Neural crest cell (in vitro differentiated cells): ENCODE measurements at regions not wholly inside any gene's neighbourhood (a gene's known extent, or its start where the extent isn't known, plus 50 kb on each side); places are given as distances from the start of the nearest gene placed in this dataset.

Source experiments
- DNase-seq: peaks from one replicate; pipeline ENCODE4 v3.0.0; 2021; ENCODE audit warnings: low read depth, mixed read lengths, low spot score
- H3K27ac Mint-ChIP-seq: one replicate; pipeline ENCODE4 v1.8.0; 2021; ENCODE audit warnings: mild to moderate bottlenecking, mixed read lengths; ENCODE audit not compliant: unreplicated experiment
- H3K27me3 Mint-ChIP-seq: 2 replicates; pipeline ENCODE4 v1.8.0; 2021; ENCODE audit warnings: low read depth, mild to moderate bottlenecking, mixed read lengths
- H3K36me3 Mint-ChIP-seq: 2 replicates; pipeline ENCODE4 v1.8.0; 2021; ENCODE audit warnings: low read depth, mild to moderate bottlenecking, mixed read lengths
- H3K4me1 Mint-ChIP-seq: 2 replicates; pipeline ENCODE4 v1.8.0; 2021; ENCODE audit warnings: mixed read lengths
- H3K4me3 Mint-ChIP-seq: one replicate; pipeline ENCODE4 v1.8.0; 2021; ENCODE audit warnings: mild to moderate bottlenecking, mixed read lengths
- H3K9me3 Mint-ChIP-seq: 2 replicates; pipeline ENCODE4 v1.8.0; 2021; ENCODE audit warnings: mixed read lengths
- CTCF ChIP-seq: fragments of 200-600 bp; sonication (generic); conservative IDR thresholded peaks from 2 replicates; pipeline ENCODE4 v1.5.0; 2021; ENCODE audit warnings: antibody characterized with exemption, mild to moderate bottlenecking

DNA sequence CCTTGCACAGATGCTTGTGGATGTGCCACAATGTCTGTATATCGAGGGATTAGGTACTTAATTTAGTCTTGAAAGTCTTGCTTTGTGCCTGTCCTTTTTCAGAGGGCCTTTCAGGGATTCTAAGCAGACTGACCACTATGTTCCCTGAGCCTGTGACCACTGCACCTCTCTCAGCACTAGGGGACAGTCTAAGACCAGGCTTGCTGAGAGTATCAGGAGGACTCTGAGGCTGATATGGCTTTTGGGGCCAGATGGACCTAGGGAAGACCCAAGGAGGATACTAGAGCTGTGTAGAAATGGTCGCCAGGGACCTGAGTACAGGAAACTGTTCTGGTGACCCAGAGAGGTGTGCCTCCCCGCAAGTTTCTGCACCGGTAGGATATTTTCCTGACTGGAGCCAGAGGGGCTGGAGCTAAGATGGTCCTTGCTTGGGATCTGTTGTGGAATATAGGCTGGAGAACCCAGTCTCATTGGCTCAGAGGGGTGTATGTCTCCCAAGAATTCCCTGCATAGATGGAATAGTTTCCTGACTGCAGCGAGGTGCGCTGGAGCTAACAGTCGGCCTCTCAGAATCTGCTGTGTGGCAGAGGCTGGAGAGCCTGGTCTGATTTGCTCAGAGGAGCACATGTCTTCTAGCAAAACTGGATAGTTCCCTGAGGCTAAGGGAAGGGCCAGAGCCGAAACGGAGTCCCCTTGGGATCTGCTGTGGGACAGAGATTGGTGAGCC lies 213.2 kb upstream of the DCBLD2 start:
- H3K27ac Mint-ChIP-seq, result no peak overlapping the region
- H3K36me3 Mint-ChIP-seq, result no peaks in the 10 kb centered on the region
- no peaks in the 10 kb centered on the region for H3K4me1 Mint-ChIP-seq
- peak; percentile 59 for TF ChIP-seq CTCF
- H3K9me3 Mint-ChIP-seq, result no peaks in the 10 kb centered on the region
- no peak overlapping the region for H3K4me3 Mint-ChIP-seq
- H3K27me3 Mint-ChIP-seq, result no peaks in the 10 kb centered on the region
- no peak for DNase-seq

DNA sequence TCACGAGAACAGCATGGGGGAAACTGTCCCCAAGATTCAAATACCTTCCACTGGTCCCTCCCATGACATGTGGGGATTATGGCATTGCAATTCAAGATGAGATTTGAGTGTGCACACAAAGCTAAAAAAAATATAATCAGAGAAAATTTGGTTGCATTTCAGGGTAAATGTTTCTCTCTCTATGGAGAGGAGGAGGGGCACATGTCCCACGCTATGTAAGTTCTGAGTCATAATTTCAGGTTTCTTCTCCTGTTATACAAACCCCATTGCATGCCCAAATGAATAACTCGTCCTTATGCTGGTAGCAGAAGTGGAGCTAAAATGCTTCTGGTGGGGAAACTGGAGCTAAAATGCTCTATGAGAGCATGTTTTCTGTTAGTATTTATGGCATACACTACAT lies 209.7 kb upstream of the DCBLD2 start:
- Mint-ChIP-seq H3K4me3 (no peak overlapping the region), H3K36me3 (no peaks in the 10 kb centered on the region), H3K27me3 (peaks cover 3% of the 10 kb centered on the region)

DNA sequence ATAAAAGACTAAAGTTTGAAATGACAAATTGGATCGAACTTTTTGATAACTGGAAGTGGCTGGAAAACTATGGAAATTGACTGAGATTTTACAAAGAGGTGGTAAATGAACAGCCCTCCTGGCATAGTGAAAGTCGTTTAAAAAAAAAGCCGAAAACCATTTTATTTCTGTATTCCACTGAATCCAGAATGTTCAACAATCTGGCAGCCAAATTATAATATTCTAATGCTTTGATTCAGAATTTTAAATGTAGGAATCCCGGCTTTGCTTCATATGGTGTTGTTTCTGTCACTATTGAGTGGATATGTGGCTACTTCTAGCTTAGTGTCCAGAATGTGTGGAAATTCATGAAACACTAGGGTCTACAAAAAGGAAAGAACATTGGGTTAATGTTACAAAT lies 208.9 kb upstream of the DCBLD2 start:
- no peaks in the 10 kb centered on the region for H3K4me1 Mint-ChIP-seq
- no peak overlapping the region for H3K4me3 Mint-ChIP-seq
- H3K27me3 Mint-ChIP-seq, result peaks cover 3% of the 10 kb centered on the region
- H3K36me3 Mint-ChIP-seq, result no peaks in the 10 kb centered on the region
- H3K9me3 Mint-ChIP-seq, result no peaks in the 10 kb centered on the region
- no peak overlapping the region for H3K27ac Mint-ChIP-seq
- DNase-seq, result no peak
- no peak for TF ChIP-seq CTCF

More for the DNA sequence above, 209.7 kb upstream of the DCBLD2 start:
- no peaks in the 10 kb centered on the region for H3K9me3 Mint-ChIP-seq
- no peaks in the 10 kb centered on the region for H3K4me1 Mint-ChIP-seq
- no peak overlapping the region for H3K27ac Mint-ChIP-seq
- no peak for DNase-seq
- TF ChIP-seq CTCF, result no peak

DNA sequence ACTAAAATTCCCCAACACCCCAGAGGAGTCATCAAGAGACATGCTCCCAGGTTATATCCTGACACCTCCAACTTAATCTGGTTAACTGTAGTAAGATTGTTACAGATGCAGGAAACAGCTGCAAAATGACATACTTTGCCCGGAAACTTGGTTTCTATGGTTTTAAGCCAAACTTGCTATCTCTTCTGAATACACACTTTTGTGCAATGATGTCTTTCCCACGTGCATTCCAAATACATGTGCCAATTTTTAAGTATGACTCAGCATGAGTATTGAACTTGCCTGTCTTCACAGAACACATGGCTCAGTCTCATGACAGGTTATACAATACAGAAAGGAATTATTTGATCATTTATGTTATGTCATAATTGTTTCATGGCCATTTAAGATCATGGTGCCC lies 207.0 kb upstream of the DCBLD2 start:
- no peak for TF ChIP-seq CTCF
- no peaks in the 10 kb centered on the region for H3K4me1 Mint-ChIP-seq
- no peak overlapping the region for H3K4me3 Mint-ChIP-seq
- H3K27ac Mint-ChIP-seq, result no peak overlapping the region
- H3K9me3 Mint-ChIP-seq, result no peaks in the 10 kb centered on the region
- DNase-seq, result no peak
- no peaks in the 10 kb centered on the region for H3K36me3 Mint-ChIP-seq
- peaks cover 3% of the 10 kb centered on the region for H3K27me3 Mint-ChIP-seq

GRCh38 chr3:99094606-99095005 lies 193.1 kb upstream of the DCBLD2 start:
- DNase-seq, result no peak
- no peak overlapping the region for H3K4me3 Mint-ChIP-seq
- H3K4me1 Mint-ChIP-seq, result no peaks in the 10 kb centered on the region
- H3K27ac Mint-ChIP-seq, result no peak overlapping the region
- H3K36me3 Mint-ChIP-seq, result no peaks in the 10 kb centered on the region
- no peak for TF ChIP-seq CTCF
- H3K9me3 Mint-ChIP-seq, result peaks cover 2% of the 10 kb centered on the region
- H3K27me3 Mint-ChIP-seq, result peaks cover 15% of the 10 kb centered on the region
